GM21528 (cell line): ENCODE measurements at regions not wholly inside any gene's neighbourhood (a gene's known extent, or its start where the extent isn't known, plus 50 kb on each side); places are given as distances from the start of the nearest gene placed in this dataset.

Source experiments
- ATAC-seq: cut with Tn5 transposase; IDR thresholded peaks from one replicate; pipeline ENCODE4 v1.9.1; 2021; ENCODE audit warnings: mild to moderate bottlenecking, moderate library complexity; ENCODE audit not compliant: unreplicated experiment, low FRiP score

DNA sequence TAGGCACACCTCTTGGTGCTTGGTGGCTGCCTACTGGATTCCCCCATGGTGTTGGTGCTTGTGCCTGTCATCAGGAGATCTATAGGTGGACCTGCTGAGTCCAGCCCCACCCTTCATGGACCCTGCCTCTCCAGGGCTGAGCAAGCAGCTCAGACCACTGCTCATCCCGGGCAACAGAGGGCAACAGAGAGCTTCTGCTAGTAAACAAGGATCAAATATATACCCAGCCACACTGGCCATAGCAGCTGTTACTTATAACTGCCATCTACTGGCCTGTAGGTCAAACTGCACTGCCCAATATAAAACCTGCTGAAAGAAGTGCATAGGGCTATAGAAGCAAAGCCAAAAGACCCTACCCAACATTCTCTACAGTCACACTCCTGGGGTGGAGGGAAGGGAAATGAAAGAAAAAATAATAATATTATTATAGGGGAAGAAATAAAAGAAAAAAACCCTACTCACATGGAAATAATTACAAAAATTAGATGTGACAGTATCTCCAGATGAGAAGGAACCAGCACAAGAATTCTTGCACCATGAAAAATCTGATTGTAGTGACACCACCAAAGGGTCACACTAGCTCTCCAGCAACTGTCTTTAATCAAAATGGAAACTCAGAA lies 54.9 kb upstream of the ZNF800 start:
- peak; percentile 100 for ATAC-seq

DNA sequence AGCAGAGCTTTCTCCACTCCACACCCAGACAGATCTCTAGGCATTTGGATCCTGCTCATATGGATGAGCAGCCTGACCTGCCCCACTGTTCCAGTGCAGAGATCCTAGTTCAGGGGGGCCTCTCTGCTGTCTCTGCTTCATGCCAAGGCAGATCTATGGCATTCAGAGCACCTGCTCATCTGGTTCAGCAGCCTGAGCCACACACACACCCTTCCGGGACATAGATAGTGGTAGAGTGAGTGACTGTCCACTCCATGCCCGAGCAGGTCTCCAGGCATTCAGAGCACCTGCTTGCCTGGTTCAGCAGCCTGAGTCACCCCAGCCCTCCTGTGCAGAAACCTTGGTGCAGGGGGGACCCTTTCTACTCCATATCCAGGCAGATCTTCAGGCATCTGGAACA lies 54.3 kb upstream of the ZNF800 start:
- ATAC-seq = no peak
